ENCODE measurements at regions not wholly inside any gene's neighbourhood (a gene's known extent, or its start where the extent isn't known, plus 50 kb on each side); places are given as distances from the start of the nearest gene placed in this dataset.

- Histone ChIP-seq H3K27me3 (ENCODE audit: insufficient read depth, low read depth) (no peaks in the 10 kb centered on the region), H3K9me3 (ENCODE audit: insufficient read depth, low read depth) (no peaks in the 10 kb centered on the region), H3K9me2 (ENCODE audit: insufficient read depth) (no peaks in the 10 kb centered on the region), H3K27ac (no peak overlapping the region), H3K36me3 (ENCODE audit: low read depth) (no peaks in the 10 kb centered on the region), H4K20me1 (ENCODE audit: insufficient read depth) (no peaks in the 10 kb centered on the region), H3K79me2 (ENCODE audit: low read depth) (no peaks in the 10 kb centered on the region), H2AFZ (no peak overlapping the region), H3K4me3 (no peak overlapping the region), H3K4me2 (no peak overlapping the region), H3K4me1 (replicated peaks; ENCODE audit: insufficient read depth) (no peaks in the 10 kb centered on the region), H3F3A (ENCODE audit: insufficient read depth, low read depth) (no peaks in the 10 kb centered on the region)
- no TSS peak for BruUV-seq (replicated peaks)
- ChIA-PET CTCF (no interaction called here), POLR2A (ENCODE audit: unreplicated experiment) (no interaction called here)
- peak in 1 of 2 experiments; percentile 34 for DNase-seq
- intact Hi-C loops (cut with micrococcal nuclease; ENCODE audit: unreplicated experiment): no loop called here
- TF ChIP-seq CTCF (conservative IDR thresholded peaks at IDR 0.05): no peak
- no peak for TF ChIP-seq EZH2 (IDR thresholded peaks at IDR 0.05; ENCODE audit: low read depth)
Measured at GRCh38 chr7:49631960-49632359, 141.5 kb upstream of the VWC2 start.

- no peak overlapping the region for H3K27ac ChIP-seq
- TF ChIP-seq CTCF (conservative IDR thresholded peaks at IDR 0.05): no peak
- TF ChIP-seq EZH2 (IDR thresholded peaks at IDR 0.05; ENCODE audit: low read depth): no peak
- no peaks in the 10 kb centered on the region for H3K9me2 ChIP-seq (ENCODE audit: insufficient read depth)
- BruUV-seq (replicated peaks): no TSS peak
- H4K20me1 ChIP-seq (ENCODE audit: insufficient read depth): no peaks in the 10 kb centered on the region
- H3K9me3 ChIP-seq (ENCODE audit: insufficient read depth, low read depth): no peaks in the 10 kb centered on the region
- intact Hi-C loops (cut with micrococcal nuclease; ENCODE audit: unreplicated experiment): no loop called here
- no peaks in the 10 kb centered on the region for H3K4me1 ChIP-seq (replicated peaks; ENCODE audit: insufficient read depth)
- CTCF ChIA-PET: no interaction called here
- no peak for DNase-seq
- H2AFZ ChIP-seq: no peak overlapping the region
- POLR2A ChIA-PET (ENCODE audit: unreplicated experiment): no interaction called here
- no peaks in the 10 kb centered on the region for H3F3A ChIP-seq (ENCODE audit: insufficient read depth, low read depth)
- no peaks in the 10 kb centered on the region for H3K36me3 ChIP-seq (ENCODE audit: low read depth)
- no peaks in the 10 kb centered on the region for H3K79me2 ChIP-seq (ENCODE audit: low read depth)
- H3K27me3 ChIP-seq (ENCODE audit: insufficient read depth, low read depth): no peaks in the 10 kb centered on the region
- H3K4me2 ChIP-seq: no peak overlapping the region
- no peak overlapping the region for H3K4me3 ChIP-seq
Measured at GRCh38 chr7:49635800-49636199, 137.6 kb upstream of the VWC2 start.

GRCh38 chr7:49636400-49636799 lies 137.0 kb upstream of the VWC2 start:
- Histone ChIP-seq H3K4me2 (no peak overlapping the region), H3K79me2 (ENCODE audit: low read depth) (no peaks in the 10 kb centered on the region), H4K20me1 (ENCODE audit: insufficient read depth) (no peaks in the 10 kb centered on the region), H3K4me1 (replicated peaks; ENCODE audit: insufficient read depth) (no peaks in the 10 kb centered on the region), H3K4me3 (no peak overlapping the region), H3F3A (ENCODE audit: insufficient read depth, low read depth) (no peaks in the 10 kb centered on the region), H2AFZ (no peak overlapping the region), H3K27ac (no peak overlapping the region), H3K9me2 (ENCODE audit: insufficient read depth) (no peaks in the 10 kb centered on the region), H3K9me3 (ENCODE audit: insufficient read depth, low read depth) (no peaks in the 10 kb centered on the region), H3K36me3 (ENCODE audit: low read depth) (no peaks in the 10 kb centered on the region), H3K27me3 (ENCODE audit: insufficient read depth, low read depth) (no peaks in the 10 kb centered on the region)
- POLR2A ChIA-PET (ENCODE audit: unreplicated experiment): no interaction called here
- BruUV-seq (replicated peaks): no TSS peak
- intact Hi-C loops (cut with micrococcal nuclease; ENCODE audit: unreplicated experiment): no loop called here
- CTCF ChIA-PET: no interaction called here
- TF ChIP-seq CTCF (conservative IDR thresholded peaks at IDR 0.05) (no peak), EZH2 (IDR thresholded peaks at IDR 0.05; ENCODE audit: low read depth) (no peak)
- no peak for DNase-seq

All from PC-9 (cell line).